ENCODE measurements at regions not wholly inside any gene's neighbourhood (a gene's known extent, or its start where the extent isn't known, plus 50 kb on each side); places are given as distances from the start of the nearest gene placed in this dataset.
"Not testable (repeated sequence)": the region's sequence is repeated elsewhere in the genome, so short reads cannot be mapped to it uniquely, and the experiment has no call there.

DNA sequence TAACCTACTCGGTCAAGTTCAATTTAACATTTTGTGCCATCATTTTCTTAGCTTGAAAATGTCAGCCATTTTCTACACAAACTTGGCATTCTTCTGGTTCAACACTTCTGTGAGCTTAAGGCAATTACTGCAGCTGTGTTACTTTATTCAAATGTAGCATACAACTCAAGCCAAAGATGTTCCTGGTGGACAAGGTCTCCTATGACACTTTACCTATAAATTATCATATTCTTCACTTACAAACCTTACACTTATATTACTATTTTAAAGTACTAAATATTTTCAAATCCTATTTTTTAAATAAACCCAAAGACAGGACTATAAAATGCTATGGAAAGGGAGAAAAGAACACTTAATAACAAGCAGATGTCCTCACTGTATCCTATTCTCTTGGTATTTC lies 1045.3 kb downstream of the TSN start:
- no peaks in the 10 kb centered on the region for H3K9me3 ChIP-seq
- no peaks in the 10 kb centered on the region for H3K36me3 ChIP-seq
- DNase-seq (no peak), ATAC-seq (ENCODE audit: low FRiP score in 2 of 2) (no peak)
- H3K4me1 ChIP-seq: no peaks in the 10 kb centered on the region
- TF ChIP-seq, protein P1, sequence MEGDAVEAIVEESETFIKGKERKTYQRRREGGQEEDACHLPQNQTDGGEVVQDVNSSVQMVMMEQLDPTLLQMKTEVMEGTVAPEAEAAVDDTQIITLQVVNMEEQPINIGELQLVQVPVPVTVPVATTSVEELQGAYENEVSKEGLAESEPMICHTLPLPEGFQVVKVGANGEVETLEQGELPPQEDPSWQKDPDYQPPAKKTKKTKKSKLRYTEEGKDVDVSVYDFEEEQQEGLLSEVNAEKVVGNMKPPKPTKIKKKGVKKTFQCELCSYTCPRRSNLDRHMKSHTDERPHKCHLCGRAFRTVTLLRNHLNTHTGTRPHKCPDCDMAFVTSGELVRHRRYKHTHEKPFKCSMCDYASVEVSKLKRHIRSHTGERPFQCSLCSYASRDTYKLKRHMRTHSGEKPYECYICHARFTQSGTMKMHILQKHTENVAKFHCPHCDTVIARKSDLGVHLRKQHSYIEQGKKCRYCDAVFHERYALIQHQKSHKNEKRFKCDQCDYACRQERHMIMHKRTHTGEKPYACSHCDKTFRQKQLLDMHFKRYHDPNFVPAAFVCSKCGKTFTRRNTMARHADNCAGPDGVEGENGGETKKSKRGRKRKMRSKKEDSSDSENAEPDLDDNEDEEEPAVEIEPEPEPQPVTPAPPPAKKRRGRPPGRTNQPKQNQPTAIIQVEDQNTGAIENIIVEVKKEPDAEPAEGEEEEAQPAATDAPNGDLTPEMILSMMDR (IDR thresholded peaks at IDR 0.05): no peak
- no peak for TF ChIP-seq POLR2AphosphoS5 (IDR thresholded peaks at IDR 0.05)
- no peak for TF ChIP-seq EP300 (IDR thresholded peaks at IDR 0.05)
- no peak for TF ChIP-seq POLR2A (IDR thresholded peaks at IDR 0.05)
- whole genome bisulfite sequencing, 2 donors: 95 to 100% methylated on average over 1 of the region's 1 CpG
- no peaks in the 10 kb centered on the region for H3K27me3 ChIP-seq
- H3K27ac ChIP-seq: no peak overlapping the region
- H3K4me3 ChIP-seq: no peak overlapping the region

DNA sequence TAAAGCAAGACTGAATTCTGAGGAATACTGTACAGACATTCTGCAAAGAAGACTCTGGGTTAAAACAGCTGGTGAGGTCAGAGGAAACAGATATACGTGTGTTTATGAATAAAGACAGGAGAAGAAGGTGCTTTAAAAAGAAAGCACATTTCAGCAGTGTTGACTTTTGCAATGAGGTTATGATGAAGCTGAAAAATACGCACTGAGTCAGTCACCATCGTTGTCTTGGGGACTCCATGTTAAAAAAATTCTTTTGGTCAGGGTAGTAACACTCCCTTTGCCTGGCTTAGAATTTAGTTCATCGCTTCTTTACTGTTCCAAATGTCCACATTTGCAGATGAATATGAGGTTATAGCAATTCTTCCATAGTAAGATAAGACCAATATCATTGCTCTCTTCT lies 1049.0 kb downstream of the TSN start:
- H3K9me3 ChIP-seq: no peaks in the 10 kb centered on the region
- no peak overlapping the region for H3K27ac ChIP-seq
- no peaks in the 10 kb centered on the region for H3K27me3 ChIP-seq
- no peak overlapping the region for H3K4me3 ChIP-seq
- ATAC-seq (ENCODE audit: low FRiP score in 2 of 2): no peak
- no peak for DNase-seq
- TF ChIP-seq, protein P1 (IDR thresholded peaks at IDR 0.05): no peak
- TF ChIP-seq POLR2A (IDR thresholded peaks at IDR 0.05) (no peak), POLR2AphosphoS5 (IDR thresholded peaks at IDR 0.05) (no peak), EP300 (IDR thresholded peaks at IDR 0.05) (no peak)
- 75 to 76% methylated on average over 4 of the region's 4 CpGs for WGBS, 2 donors
- no peaks in the 10 kb centered on the region for H3K36me3 ChIP-seq
- no peaks in the 10 kb centered on the region for H3K4me1 ChIP-seq

GRCh38 chr2:122805346-122805745 lies 1049.9 kb downstream of the TSN start:
- TF ChIP-seq EP300 (IDR thresholded peaks at IDR 0.05): no peak
- no peak overlapping the region for H3K27ac ChIP-seq
- H3K27me3 ChIP-seq: no peaks in the 10 kb centered on the region
- no peak for ATAC-seq (ENCODE audit: low FRiP score in 2 of 2)
- DNase-seq: no peak
- H3K4me3 ChIP-seq: no peak overlapping the region
- H3K9me3 ChIP-seq: no peaks in the 10 kb centered on the region
- WGBS, 2 donors: 90 to 93% methylated on average over 3 of the region's 3 CpGs
- H3K4me1 ChIP-seq: no peaks in the 10 kb centered on the region
- H3K36me3 ChIP-seq: no peaks in the 10 kb centered on the region

DNA sequence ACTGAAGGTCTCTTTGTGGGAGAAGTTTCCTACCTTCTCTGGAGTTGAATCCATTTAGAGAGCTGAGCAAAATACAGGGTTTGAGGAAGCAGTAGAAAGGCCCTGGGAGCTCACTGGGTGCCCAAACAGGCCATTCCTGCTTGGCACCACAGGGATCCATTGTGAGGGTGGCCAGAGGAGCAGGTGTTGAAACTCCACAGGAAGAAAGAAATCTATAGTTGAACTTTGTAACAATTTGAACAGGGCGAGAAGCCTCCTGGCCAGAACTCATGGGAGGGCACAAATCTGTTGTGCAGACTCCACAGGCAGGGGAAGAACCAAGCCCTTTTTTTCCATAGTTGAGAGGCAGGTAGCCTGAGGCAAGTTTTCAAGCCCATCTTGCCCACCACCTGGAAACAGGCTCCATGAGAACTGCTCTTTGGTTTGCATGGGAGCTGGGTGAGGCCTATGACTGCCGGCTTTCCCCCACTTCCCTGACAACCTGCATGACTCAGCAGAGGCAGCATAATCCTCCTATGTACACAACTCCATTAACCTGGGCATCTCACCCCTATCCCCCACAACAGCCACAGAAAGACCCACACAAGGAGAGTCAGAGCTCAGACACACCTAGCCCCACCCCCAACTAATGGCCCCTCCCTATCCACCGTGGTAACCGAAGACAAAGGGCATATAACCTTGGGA lies 1053.0 kb downstream of the TSN start:
- DNase-seq: no peak
- Histone ChIP-seq H3K27ac (no peak overlapping the region), H3K4me3 (no peak overlapping the region), H3K36me3 (no peaks in the 10 kb centered on the region), H3K27me3 (no peaks in the 10 kb centered on the region), H3K9me3 (no peaks in the 10 kb centered on the region), H3K4me1 (no peaks in the 10 kb centered on the region)
- WGBS, 2 donors: 89% methylated on average over 4 of the region's 4 CpGs
- no peak for TF ChIP-seq EP300 (IDR thresholded peaks at IDR 0.05)
- TF ChIP-seq POLR2A (IDR thresholded peaks at IDR 0.05): no peak
- ATAC-seq (ENCODE audit: low FRiP score in 2 of 2): no peak

- not testable (repeated sequence) for H3K9me3 ChIP-seq; H3K36me3 ChIP-seq; ATAC-seq (ENCODE audit: low FRiP score in 2 of 2); H3K27me3 ChIP-seq; H3K27ac ChIP-seq; H3K4me1 ChIP-seq; H3K4me3 ChIP-seq; DNase-seq
- 82 to 88% methylated on average over 4 of the region's 4 CpGs for WGBS, 2 donors
These were observed 1056.8 kb downstream of the TSN start for GRCh38 chr2:122812214-122812613.

DNA sequence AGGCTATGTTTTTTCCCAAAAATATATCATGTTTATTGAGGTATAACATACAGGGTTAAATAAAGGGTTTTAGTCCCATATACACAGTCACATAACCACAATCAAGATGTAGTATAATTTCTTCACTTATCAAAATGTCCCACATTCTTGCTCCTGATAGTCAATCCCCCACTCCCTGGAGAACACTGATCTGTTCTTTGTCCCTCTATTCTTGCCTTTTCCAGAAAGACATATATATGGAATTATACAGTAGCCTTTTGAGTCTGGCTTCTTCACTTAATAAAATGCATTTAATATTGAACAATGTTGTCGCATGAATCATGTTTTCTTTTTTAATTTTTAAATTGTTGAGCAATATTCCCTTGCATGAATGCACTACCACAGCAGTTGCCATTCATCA lies 1059.7 kb downstream of the TSN start:
- no peak for DNase-seq
- TF ChIP-seq POLR2AphosphoS5 (IDR thresholded peaks at IDR 0.05) (no peak), POLR2A (IDR thresholded peaks at IDR 0.05) (no peak), EP300 (IDR thresholded peaks at IDR 0.05) (no peak)
- TF ChIP-seq, protein P1 (IDR thresholded peaks at IDR 0.05): no peak
- no peak overlapping the region for H3K27ac ChIP-seq
- H3K4me1 ChIP-seq: no peaks in the 10 kb centered on the region
- no peaks in the 10 kb centered on the region for H3K27me3 ChIP-seq
- ATAC-seq (ENCODE audit: low FRiP score in 2 of 2): no peak
- H3K9me3 ChIP-seq: no peaks in the 10 kb centered on the region
- H3K4me3 ChIP-seq: no peak overlapping the region
- no peaks in the 10 kb centered on the region for H3K36me3 ChIP-seq
- 83 to 89% methylated on average over 1 of the region's 1 CpG for WGBS, 2 donors
